Endothelial cell (in vitro differentiated cells): ENCODE measurements at regions not wholly inside any gene's neighbourhood (a gene's known extent, or its start where the extent isn't known, plus 50 kb on each side); places are given as distances from the start of the nearest gene placed in this dataset.

Source experiments
- DNase-seq: peaks from one replicate; pipeline ENCODE4 v3.0.0; 2021; ENCODE audit warnings: low spot score
- H3K27ac Mint-ChIP-seq: one replicate; pipeline ENCODE4 v1.8.0; 2021; ENCODE audit warnings: mixed read lengths, inconsistent platforms; ENCODE audit not compliant: unreplicated experiment
- H3K27me3 Mint-ChIP-seq: one replicate; pipeline ENCODE4 v1.8.0; 2021; ENCODE audit warnings: mild to moderate bottlenecking, moderate library complexity, mixed read lengths, inconsistent platforms; ENCODE audit not compliant: unreplicated experiment
- H3K36me3 Mint-ChIP-seq: one replicate; pipeline ENCODE4 v1.8.0; 2021; ENCODE audit warnings: mild to moderate bottlenecking, low read depth, mixed read lengths, inconsistent platforms; ENCODE audit not compliant: unreplicated experiment
- H3K4me1 Mint-ChIP-seq: one replicate; pipeline ENCODE4 v1.8.0; 2021; ENCODE audit warnings: mild to moderate bottlenecking, mixed read lengths, inconsistent platforms; ENCODE audit not compliant: unreplicated experiment
- H3K4me3 Mint-ChIP-seq: one replicate; pipeline ENCODE4 v1.8.0; 2021; ENCODE audit warnings: mild to moderate bottlenecking, mixed read lengths, inconsistent platforms; ENCODE audit not compliant: unreplicated experiment
- H3K9me3 Mint-ChIP-seq: one replicate; pipeline ENCODE4 v1.8.0; 2021; ENCODE audit warnings: mixed read lengths, inconsistent platforms; ENCODE audit not compliant: unreplicated experiment
- TF ChIP-seq, protein P1 (sequence below): fragments of 200-600 bp; sonication (generic); IDR thresholded peaks from one replicate; pipeline ENCODE4 v1.5.0; 2021; ENCODE audit warnings: antibody characterized with exemption; ENCODE audit not compliant: unreplicated experiment

GRCh38 chr3:72461787-72462186, 386.5 kb downstream of the SHQ1 start:
- DNase-seq = no peak
- no peaks in the 10 kb centered on the region for H3K36me3 Mint-ChIP-seq

DNA sequence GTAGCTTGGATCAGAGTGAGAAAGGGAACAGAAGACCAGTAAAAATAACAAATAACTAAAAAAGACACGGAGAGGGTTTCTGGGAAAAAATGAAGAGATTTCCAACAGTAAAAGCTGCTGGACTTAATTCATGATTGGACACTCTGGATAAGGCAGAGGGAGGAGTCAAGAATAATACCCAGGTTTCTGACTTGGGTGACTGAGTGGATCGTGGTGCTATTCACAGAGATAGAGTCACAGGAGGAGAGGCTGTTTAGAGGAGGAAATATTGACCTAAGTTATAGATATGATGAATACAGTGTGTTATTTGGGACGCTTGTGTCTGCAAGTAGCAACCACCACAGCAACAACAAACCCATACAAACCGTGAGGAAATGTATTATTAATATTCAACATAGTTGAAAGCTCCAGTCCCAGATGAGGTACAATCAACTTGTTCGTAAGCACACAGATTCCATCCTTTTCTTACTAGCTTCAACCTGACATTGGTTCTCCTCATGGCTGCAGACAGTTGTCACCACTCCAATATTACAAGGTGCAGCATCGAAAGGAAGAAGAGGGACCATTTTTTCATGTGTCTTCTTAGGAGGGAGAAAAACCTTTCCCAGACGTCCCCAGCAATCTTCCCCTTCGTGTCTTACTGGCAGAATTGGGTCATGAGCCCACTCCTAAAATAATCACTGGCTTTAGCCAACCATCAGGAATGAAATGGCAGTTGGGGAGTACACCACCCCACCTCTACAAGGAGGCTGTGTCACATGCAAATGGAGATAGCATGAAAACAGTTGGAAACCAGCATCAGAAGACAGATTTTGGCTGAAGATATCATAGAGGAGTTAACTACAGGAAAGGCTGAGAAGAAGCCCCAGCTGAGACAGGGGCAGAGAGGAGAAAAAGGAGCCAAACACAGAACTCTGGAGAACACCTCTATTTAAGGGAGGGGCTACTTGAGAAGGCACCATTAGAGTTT, 387.8 kb downstream of the SHQ1 start:
- H3K27me3 Mint-ChIP-seq = peaks cover 6% of the 10 kb centered on the region
- H3K4me3 Mint-ChIP-seq = no peak overlapping the region
- H3K4me1 Mint-ChIP-seq = peaks cover 28% of the 10 kb centered on the region
- DNase-seq = no peak
- TF ChIP-seq, protein P1, sequence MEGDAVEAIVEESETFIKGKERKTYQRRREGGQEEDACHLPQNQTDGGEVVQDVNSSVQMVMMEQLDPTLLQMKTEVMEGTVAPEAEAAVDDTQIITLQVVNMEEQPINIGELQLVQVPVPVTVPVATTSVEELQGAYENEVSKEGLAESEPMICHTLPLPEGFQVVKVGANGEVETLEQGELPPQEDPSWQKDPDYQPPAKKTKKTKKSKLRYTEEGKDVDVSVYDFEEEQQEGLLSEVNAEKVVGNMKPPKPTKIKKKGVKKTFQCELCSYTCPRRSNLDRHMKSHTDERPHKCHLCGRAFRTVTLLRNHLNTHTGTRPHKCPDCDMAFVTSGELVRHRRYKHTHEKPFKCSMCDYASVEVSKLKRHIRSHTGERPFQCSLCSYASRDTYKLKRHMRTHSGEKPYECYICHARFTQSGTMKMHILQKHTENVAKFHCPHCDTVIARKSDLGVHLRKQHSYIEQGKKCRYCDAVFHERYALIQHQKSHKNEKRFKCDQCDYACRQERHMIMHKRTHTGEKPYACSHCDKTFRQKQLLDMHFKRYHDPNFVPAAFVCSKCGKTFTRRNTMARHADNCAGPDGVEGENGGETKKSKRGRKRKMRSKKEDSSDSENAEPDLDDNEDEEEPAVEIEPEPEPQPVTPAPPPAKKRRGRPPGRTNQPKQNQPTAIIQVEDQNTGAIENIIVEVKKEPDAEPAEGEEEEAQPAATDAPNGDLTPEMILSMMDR = no peak
- H3K36me3 Mint-ChIP-seq = no peaks in the 10 kb centered on the region
- no peak overlapping the region for H3K27ac Mint-ChIP-seq
- H3K9me3 Mint-ChIP-seq = no peaks in the 10 kb centered on the region

More at GRCh38 chr3:72461787-72462186, 386.5 kb downstream of the SHQ1 start:
- TF ChIP-seq, protein P1 = no peak
- Mint-ChIP-seq H3K27me3 (peaks cover 6% of the 10 kb centered on the region), H3K4me3 (no peak overlapping the region), H3K4me1 (peaks cover 22% of the 10 kb centered on the region), H3K27ac (no peak overlapping the region), H3K9me3 (no peaks in the 10 kb centered on the region)

GRCh38 chr3:72459588-72459987, 388.7 kb downstream of the SHQ1 start:
- H3K9me3 Mint-ChIP-seq = no peaks in the 10 kb centered on the region
- no peak for DNase-seq
- no peak overlapping the region for H3K27ac Mint-ChIP-seq
- H3K27me3 Mint-ChIP-seq = peaks cover 3% of the 10 kb centered on the region
- H3K4me3 Mint-ChIP-seq = no peak overlapping the region
- H3K36me3 Mint-ChIP-seq = no peaks in the 10 kb centered on the region
- TF ChIP-seq, protein P1 = no peak
- peaks cover 24% of the 10 kb centered on the region for H3K4me1 Mint-ChIP-seq

DNA sequence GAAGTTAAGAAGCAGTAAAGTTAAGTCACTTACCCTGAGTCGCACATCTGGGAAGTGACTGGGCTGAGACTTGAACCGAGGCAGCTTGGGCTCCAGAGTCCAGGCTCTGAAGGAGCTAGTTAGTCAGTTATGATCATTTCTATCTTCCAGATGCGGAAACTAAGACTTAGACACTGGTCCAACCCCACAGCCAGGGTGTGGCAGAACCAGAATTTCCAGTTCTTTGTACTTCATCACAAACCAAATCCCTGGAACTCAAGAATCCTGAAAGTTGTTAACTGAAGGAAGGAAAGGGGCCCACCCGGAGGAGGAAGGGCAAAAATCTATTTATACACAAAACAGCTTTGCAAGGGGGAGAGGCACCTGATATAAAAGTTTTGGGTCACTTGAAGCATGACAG, 389.9 kb downstream of the SHQ1 start:
- Mint-ChIP-seq H3K27ac (no peak overlapping the region), H3K4me1 (peaks cover 15% of the 10 kb centered on the region), H3K4me3 (no peak overlapping the region), H3K27me3 (peaks cover 2% of the 10 kb centered on the region), H3K9me3 (no peaks in the 10 kb centered on the region), H3K36me3 (no peaks in the 10 kb centered on the region)
- TF ChIP-seq, protein P1 = no peak
- DNase-seq = no peak

GRCh38 chr3:72454441-72454840, 393.8 kb downstream of the SHQ1 start:
- H3K4me1 Mint-ChIP-seq = peaks cover 19% of the 10 kb centered on the region
- no peaks in the 10 kb centered on the region for H3K36me3 Mint-ChIP-seq
- no peaks in the 10 kb centered on the region for H3K9me3 Mint-ChIP-seq
- no peak for DNase-seq
- no peak overlapping the region for H3K27ac Mint-ChIP-seq
- no peak overlapping the region for H3K4me3 Mint-ChIP-seq
- H3K27me3 Mint-ChIP-seq = peaks cover 2% of the 10 kb centered on the region
- TF ChIP-seq, protein P1 = no peak
